ENCODE measurements at regions not wholly inside any gene's neighbourhood (a gene's known extent, or its start where the extent isn't known, plus 50 kb on each side); places are given as distances from the start of the nearest gene placed in this dataset.
A peak's percentile ranks its signal among the peaks of the same experiment; 100 is the strongest.

DNA sequence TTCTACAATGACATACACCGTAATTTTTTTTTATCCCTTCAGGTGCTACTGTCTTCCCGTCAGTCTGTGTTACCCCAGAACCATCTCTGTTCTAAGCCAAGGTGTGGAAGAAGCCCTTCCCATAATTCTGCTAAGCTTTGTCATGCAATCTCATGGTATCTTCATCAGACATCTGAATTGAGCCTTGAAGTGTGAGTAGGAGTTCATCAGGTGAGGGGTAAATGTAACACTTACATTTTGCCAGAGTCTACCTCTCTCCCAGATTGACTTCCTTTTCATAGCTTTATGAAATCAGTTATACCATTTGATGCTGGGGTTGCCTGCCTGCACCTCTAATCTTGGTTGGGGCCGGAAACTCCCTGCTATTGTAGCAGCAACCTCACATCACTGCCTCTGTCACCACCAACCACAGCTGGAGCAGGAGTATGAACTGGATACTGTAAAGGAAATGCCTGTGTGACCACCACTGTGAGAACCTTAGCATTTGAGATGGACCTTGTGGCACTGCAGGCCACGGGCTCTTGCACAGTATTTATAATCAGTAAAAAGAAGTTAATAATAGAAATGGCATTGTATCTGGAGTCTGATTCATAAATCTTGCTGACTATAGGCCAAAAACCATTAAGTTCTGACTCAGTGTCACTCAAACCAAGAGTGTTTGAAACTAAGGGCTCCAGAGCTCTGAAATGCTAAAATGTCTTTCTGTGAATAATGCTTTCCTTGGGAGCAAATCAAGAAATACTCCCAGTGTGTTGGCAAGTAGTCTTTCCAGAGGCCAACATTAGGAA, 58.7 kb upstream of the STK38L start:
- CTCF ChIA-PET (ENCODE audit: low intra/inter-chr PET ratio): no interaction called here
- H3K9ac ChIP-seq (ENCODE audit: insufficient read depth in 1 of 2, low read depth in 2 of 2, low read length in 2 of 2): no peak overlapping the region
- intact Hi-C loops (cut with micrococcal nuclease) (no loop called here), in situ Hi-C loops (cut with MboI) (no loop called here)
- WGBS (ENCODE audit: insufficient coverage, low coverage, missing lambda C conversion rate): 0% methylated on average over 4 of the region's 4 CpGs
- no peaks in the 10 kb centered on the region for H3K9me3 ChIP-seq (replicated peaks; ENCODE audit: control insufficient read depth, insufficient read depth, low read depth, low read length)
- no peak overlapping the region for H3K4me2 ChIP-seq (ENCODE audit: insufficient read depth, low read length)
- H3K4me3 ChIP-seq: no peak overlapping the region
- H3K27me3 ChIP-seq (ENCODE audit: control insufficient read depth in 2 of 2, insufficient read depth in 2 of 2, low read length in 2 of 2): peaks cover 0 to 5% of the 10 kb centered on the region in 2 experiments; a peak in 4 of 5 replicates
- no peak for DNase-seq (ENCODE audit: extremely low read depth in 1 of 4, low spot score in 3 of 4)
- POLR2A ChIA-PET: no interaction called here
- no peak for ATAC-seq
- no peaks in the 10 kb centered on the region for H3K4me1 ChIP-seq (replicated peaks in 1 of 2; ENCODE audit: control insufficient read depth in 2 of 2, insufficient read depth in 2 of 2, low read length in 2 of 2)
- H3K9me1 ChIP-seq (ENCODE audit: control insufficient read depth, insufficient read depth, low read length): no peaks in the 10 kb centered on the region
- TF ChIP-seq ZNF134 (CRISPR knock-in tag; conservative IDR thresholded peaks at IDR 0.05): 0 out of 2 replicates have a peak, but pooled peaks have one; percentile 19
- no peak for TF ChIP-seq HSF4 (CRISPR knock-in tag; IDR thresholded peaks at IDR 0.05; ENCODE audit: borderline replicate concordance)
- no peak for TF ChIP-seq POLR2AphosphoS2 (IDR thresholded peaks at IDR 0.05; ENCODE audit: low read length)
- TF ChIP-seq SMC3 (conservative IDR thresholded peaks at IDR 0.05; ENCODE audit: insufficient read depth, low read depth, low read length): no peak
- no peak for TF ChIP-seq U2AF2 (optimal IDR thresholded peaks at IDR 0.05; ENCODE audit: low read depth, low read length)
- no peak for TF ChIP-seq KLF6 (CRISPR knock-in tag; IDR thresholded peaks at IDR 0.05; ENCODE audit: borderline replicate concordance)
- TF ChIP-seq, protein P1, sequence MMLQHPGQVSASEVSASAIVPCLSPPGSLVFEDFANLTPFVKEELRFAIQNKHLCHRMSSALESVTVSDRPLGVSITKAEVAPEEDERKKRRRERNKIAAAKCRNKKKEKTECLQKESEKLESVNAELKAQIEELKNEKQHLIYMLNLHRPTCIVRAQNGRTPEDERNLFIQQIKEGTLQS (IDR thresholded peaks at IDR 0.05): no peak
- TF ChIP-seq, protein P1 (CRISPR knock-in tag; conservative IDR thresholded peaks at IDR 0.05): no peak
- TF ChIP-seq FOXK1 (CRISPR knock-in tag; IDR thresholded peaks at IDR 0.05; ENCODE audit: borderline replicate concordance): no peak
- H2AFZ ChIP-seq (ENCODE audit: low read depth, low read length): no peak overlapping the region
- FAIRE-seq: no peak
- no peaks in the 10 kb centered on the region for H3K79me2 ChIP-seq (ENCODE audit: control insufficient read depth, insufficient read depth, low read length)
- H3K27ac ChIP-seq (ENCODE audit: extremely low read depth, low read depth, low read length): no peak overlapping the region
- H4K20me1 ChIP-seq (replicated peaks; ENCODE audit: control insufficient read depth, insufficient read depth, low read length): no peaks in the 10 kb centered on the region
- no peaks in the 10 kb centered on the region for H3K36me3 ChIP-seq (ENCODE audit: control insufficient read depth, insufficient read depth, low read length)
- BruUV-seq (replicated peaks): no TSS peak
